RPMI7951 (cell line): ENCODE measurements at regions not wholly inside any gene's neighbourhood (a gene's known extent, or its start where the extent isn't known, plus 50 kb on each side); places are given as distances from the start of the nearest gene placed in this dataset.
A peak's percentile ranks its signal among the peaks of the same experiment; 100 is the strongest.
"Not testable (repeated sequence)": the region's sequence is repeated elsewhere in the genome, so short reads cannot be mapped to it uniquely, and the experiment has no call there.

Experiments
- DNase-seq: peaks from one replicate; pipeline ENCODE4 v3.0.0-alpha.2; 2012; ENCODE audit warnings: low read depth

GRCh38 chr1:37373413-37373812, 101.0 kb upstream of the ZC3H12A start:
- no peak for DNase-seq

GRCh38 chr1:37380546-37380945, 93.8 kb upstream of the ZC3H12A start:
- DNase-seq: not testable (repeated sequence)

- no peak for DNase-seq
Measured at GRCh38 chr1:37387854-37388253, 86.5 kb upstream of the ZC3H12A start.

GRCh38 chr1:37389327-37389726, 85.1 kb upstream of the ZC3H12A start:
- DNase-seq: no peak

GRCh38 chr1:37391211-37392011, 83.0 kb upstream of the ZC3H12A start:
- DNase-seq: no peak

- DNase-seq: no peak
Measured at GRCh38 chr1:37392051-37392450, 82.3 kb upstream of the ZC3H12A start.

- no peak for DNase-seq
Measured at GRCh38 chr1:37393173-37394120, 80.9 kb upstream of the ZC3H12A start.

GRCh38 chr1:37394574-37395464, 79.6 kb upstream of the ZC3H12A start:
- DNase-seq: no peak

- no peak for DNase-seq
Measured at GRCh38 chr1:37398096-37398495, 76.3 kb upstream of the ZC3H12A start.

GRCh38 chr1:37399205-37399604, 75.2 kb upstream of the ZC3H12A start:
- DNase-seq: no peak

GRCh38 chr1:37399830-37400464, 74.4 kb upstream of the ZC3H12A start:
- DNase-seq: no peak

- DNase-seq: no peak
Measured at GRCh38 chr1:37400466-37401225, 73.7 kb upstream of the ZC3H12A start.

- DNase-seq: no peak
Measured at GRCh38 chr1:37403166-37403565, 71.2 kb upstream of the ZC3H12A start.

GRCh38 chr1:37404711-37405110, 69.7 kb upstream of the ZC3H12A start:
- no peak for DNase-seq

GRCh38 chr1:37410105-37410504, 64.3 kb upstream of the ZC3H12A start:
- DNase-seq: peak; percentile 10

GRCh38 chr1:37410815-37411214, 63.6 kb upstream of the ZC3H12A start:
- peak; percentile 36 for DNase-seq

GRCh38 chr1:37415611-37416244, 58.7 kb upstream of the ZC3H12A start:
- DNase-seq: peak; percentile 11

- no peak for DNase-seq
Measured at GRCh38 chr1:37420456-37420855, 53.9 kb upstream of the ZC3H12A start.

GRCh38 chr1:37423810-37424209, 50.6 kb upstream of the ZC3H12A start:
- DNase-seq: peak; percentile 18

- DNase-seq: no peak
Measured at GRCh38 chr1:37424523-37424922, 49.9 kb upstream of the ZC3H12A start.
